CD4-positive, CD25-positive, alpha-beta regulatory T cell (primary cell): ENCODE measurements at regions not wholly inside any gene's neighbourhood (a gene's known extent, or its start where the extent isn't known, plus 50 kb on each side); places are given as distances from the start of the nearest gene placed in this dataset.
"Not testable (repeated sequence)": the region's sequence is repeated elsewhere in the genome, so short reads cannot be mapped to it uniquely, and the experiment has no call there.

Source experiments
- ATAC-seq, 2 donors: fragments of 150-1000 bp; cut with Tn5 transposase; one replicate each; pipeline ENCODE4 v1.10.0; 2021; ENCODE audit warnings: low read depth in 2 of 2, moderate number of reproducible peaks in 2 of 2, moderate library complexity in 1 of 2
- DNase-seq, 3 donors: peaks; one replicate each; pipeline versions ENCODE4 v3.0.0 to v3.0.0-alpha.2; 2012 to 2022; ENCODE audit warnings: mixed read lengths in 1 of 3
- H3K27ac ChIP-seq: one replicate; pipeline ENCODE4 v1.7.0; 2013; ENCODE audit warnings: mild to moderate bottlenecking, low read length; ENCODE audit not compliant: insufficient read depth, poor library complexity, severe bottlenecking
- H3K27me3 ChIP-seq: one replicate; pipeline ENCODE4 v1.7.0; 2013; ENCODE audit warnings: low read length; ENCODE audit not compliant: control insufficient read depth, insufficient read depth
- H3K36me3 ChIP-seq: one replicate; pipeline ENCODE4 v1.7.0; 2013; ENCODE audit warnings: mild to moderate bottlenecking, low read length, moderate library complexity; ENCODE audit not compliant: control insufficient read depth, insufficient read depth
- H3K4me1 ChIP-seq: 2 replicates; pipeline ENCODE4 v1.7.0; 2013; ENCODE audit warnings: mild to moderate bottlenecking, low read length; ENCODE audit not compliant: insufficient read depth, control insufficient read depth, poor library complexity, severe bottlenecking
- H3K4me3 ChIP-seq: one replicate; pipeline ENCODE4 v1.7.0; 2013; ENCODE audit warnings: low read depth, mild to moderate bottlenecking, low read length, moderate library complexity
- H3K9me3 ChIP-seq, 2 experiments: 1 replicate in 1 of 2; 2 replicates in 1 of 2; pipeline ENCODE4 v1.7.0; 2013; ENCODE audit warnings: low read length in 2 of 2, mild to moderate bottlenecking in 1 of 2, moderate library complexity in 1 of 2; ENCODE audit not compliant: control insufficient read depth in 2 of 2
- H3K27ac Mint-ChIP-seq, 3 donors: one replicate each; pipeline ENCODE4 v1.8.0; 2020 to 2022; ENCODE audit warnings: mild to moderate bottlenecking in 3 of 3, mixed read lengths in 3 of 3, moderate library complexity in 2 of 3
- H3K27me3 Mint-ChIP-seq: one replicate; pipeline ENCODE4 v1.8.0; 2022; ENCODE audit warnings: mild to moderate bottlenecking, mixed read lengths
- H3K36me3 Mint-ChIP-seq: one replicate; pipeline ENCODE4 v1.8.0; 2020; ENCODE audit warnings: mixed read lengths
- H3K4me1 Mint-ChIP-seq, 4 donors: one replicate each; pipeline ENCODE4 v1.8.0; 2020 to 2022; ENCODE audit warnings: mixed read lengths in 4 of 4, mild to moderate bottlenecking in 1 of 4
- H3K4me3 Mint-ChIP-seq, 4 donors: one replicate each; pipeline ENCODE4 v1.8.0; 2020 to 2022; ENCODE audit warnings: mild to moderate bottlenecking in 4 of 4, mixed read lengths in 4 of 4, moderate library complexity in 3 of 4
- H3K9me3 Mint-ChIP-seq, 7 donors: one replicate each; pipeline ENCODE4 v1.8.0; 2020 to 2022; ENCODE audit warnings: mixed read lengths in 7 of 7, mild to moderate bottlenecking in 3 of 7, moderate library complexity in 2 of 7

- Mint-ChIP-seq H3K4me3 (no peak overlapping the region), H3K27me3 (no peaks in the 10 kb centered on the region), H3K27ac (no peak overlapping the region), H3K36me3 (no peaks in the 10 kb centered on the region), H3K9me3 (peaks cover 0 to 22% (median 5%) of the 10 kb centered on the region in 7 donors), H3K4me1 (no peaks in the 10 kb centered on the region)
- no peak for DNase-seq
- Histone ChIP-seq H3K27ac (no peak overlapping the region), H3K4me3 (no peak overlapping the region), H3K9me3 (peaks cover 9 to 12% of the 10 kb centered on the region in 2 experiments), H3K36me3 (no peaks in the 10 kb centered on the region), H3K27me3 (no peaks in the 10 kb centered on the region), H3K4me1 (no peaks in the 10 kb centered on the region)
- ATAC-seq: no peak
Measured at GRCh38 chr5:51227963-51228470, 155.2 kb upstream of the ISL1 start.

GRCh38 chr5:51230336-51230735 is 152.9 kb upstream of the ISL1 start:
- H3K36me3 ChIP-seq: no peaks in the 10 kb centered on the region
- H3K27me3 Mint-ChIP-seq: no peaks in the 10 kb centered on the region
- no peak overlapping the region for H3K27ac Mint-ChIP-seq
- H3K4me3 ChIP-seq: no peak overlapping the region
- H3K9me3 Mint-ChIP-seq: peaks cover 0 to 20% (median 6%) of the 10 kb centered on the region in 7 donors
- H3K27ac ChIP-seq: no peak overlapping the region
- DNase-seq (no peak), ATAC-seq (no peak)
- no peaks in the 10 kb centered on the region for H3K4me1 ChIP-seq
- no peaks in the 10 kb centered on the region for H3K36me3 Mint-ChIP-seq
- H3K27me3 ChIP-seq: no peaks in the 10 kb centered on the region
- H3K4me1 Mint-ChIP-seq: no peaks in the 10 kb centered on the region
- H3K4me3 Mint-ChIP-seq: no peak overlapping the region
- peaks cover 9 to 12% of the 10 kb centered on the region in 2 experiments for H3K9me3 ChIP-seq

DNA sequence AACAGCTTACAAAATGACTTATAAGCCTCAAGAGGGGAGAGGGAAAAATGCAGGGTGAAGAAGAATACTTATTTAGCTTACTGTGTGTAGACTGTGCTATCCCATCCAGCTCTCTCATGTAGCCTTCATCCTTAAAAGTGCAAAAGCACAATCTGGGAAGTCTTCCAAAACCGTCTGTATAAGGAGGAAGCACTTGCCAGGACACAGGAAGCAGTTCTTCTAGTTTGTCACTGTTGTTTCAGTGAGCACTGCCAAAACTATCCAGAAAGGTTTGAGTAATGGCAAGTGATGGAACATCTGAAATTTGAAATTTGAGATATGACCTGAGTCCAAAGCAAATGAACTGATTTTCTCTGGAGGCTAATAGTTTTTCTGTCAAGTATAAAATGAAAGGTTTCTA is 140.8 kb upstream of the ISL1 start:
- Mint-ChIP-seq H3K4me1 (no peaks in the 10 kb centered on the region), H3K4me3 (no peak overlapping the region)
- H3K27ac ChIP-seq: no peak overlapping the region

DNA sequence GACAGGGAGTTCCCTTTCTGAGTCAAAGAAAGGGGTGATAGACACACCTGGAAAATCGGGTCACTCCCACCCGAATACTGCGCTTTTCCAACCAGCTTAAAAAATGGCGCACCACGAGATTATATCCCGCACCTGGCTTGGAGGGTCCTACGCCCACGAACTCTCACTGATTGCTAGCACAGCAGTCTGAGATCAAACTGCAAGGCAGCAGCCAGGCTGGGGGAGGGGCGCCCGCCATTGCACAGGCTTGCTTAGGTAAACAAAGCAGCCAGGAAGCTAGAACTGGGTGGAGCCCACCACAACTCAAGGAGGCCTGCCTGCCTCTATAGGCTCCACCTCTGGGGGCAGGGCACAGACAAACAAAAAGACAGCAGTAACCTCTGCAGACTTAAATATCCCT is 132.3 kb upstream of the ISL1 start:
- H3K4me3 ChIP-seq, H3K4me1 Mint-ChIP-seq, H3K27me3 ChIP-seq, H3K27ac ChIP-seq, H3K36me3 ChIP-seq, H3K27ac Mint-ChIP-seq, H3K4me3 Mint-ChIP-seq, H3K9me3 ChIP-seq, H3K36me3 Mint-ChIP-seq, DNase-seq, ATAC-seq, H3K27me3 Mint-ChIP-seq, H3K4me1 ChIP-seq: not testable (repeated sequence)
- peaks cover 1 to 12% (median 4%) of the 10 kb centered on the region in 7 donors for H3K9me3 Mint-ChIP-seq

More for the DNA sequence above, 140.8 kb upstream of the ISL1 start:
- Histone ChIP-seq H3K4me3 (no peak overlapping the region), H3K9me3 (no peaks in the 10 kb centered on the region), H3K4me1 (no peaks in the 10 kb centered on the region), H3K27me3 (no peaks in the 10 kb centered on the region), H3K36me3 (no peaks in the 10 kb centered on the region)
- DNase-seq: no peak
- no peak for ATAC-seq
- peaks cover 0 to 12% (median 3%) of the 10 kb centered on the region in 7 donors for H3K9me3 Mint-ChIP-seq
- no peaks in the 10 kb centered on the region for H3K36me3 Mint-ChIP-seq
- H3K27ac Mint-ChIP-seq: no peak overlapping the region
- H3K27me3 Mint-ChIP-seq: no peaks in the 10 kb centered on the region

GRCh38 chr5:51271261-51271660 is 112.0 kb upstream of the ISL1 start:
- no peak overlapping the region for H3K27ac Mint-ChIP-seq
- H3K4me3 Mint-ChIP-seq: no peak overlapping the region
- no peaks in the 10 kb centered on the region for H3K36me3 ChIP-seq
- H3K36me3 Mint-ChIP-seq: peaks cover 3% of the 10 kb centered on the region
- no peak for DNase-seq
- H3K9me3 ChIP-seq: no peaks in the 10 kb centered on the region
- no peak overlapping the region for H3K27ac ChIP-seq
- no peaks in the 10 kb centered on the region for H3K27me3 ChIP-seq
- no peaks in the 10 kb centered on the region for H3K4me1 ChIP-seq
- H3K4me3 ChIP-seq: no peak overlapping the region
- H3K4me1 Mint-ChIP-seq: no peaks in the 10 kb centered on the region
- H3K27me3 Mint-ChIP-seq: no peaks in the 10 kb centered on the region
- no peak for ATAC-seq
- peaks cover 0 to 8% (median 3%) of the 10 kb centered on the region in 7 donors for H3K9me3 Mint-ChIP-seq

DNA sequence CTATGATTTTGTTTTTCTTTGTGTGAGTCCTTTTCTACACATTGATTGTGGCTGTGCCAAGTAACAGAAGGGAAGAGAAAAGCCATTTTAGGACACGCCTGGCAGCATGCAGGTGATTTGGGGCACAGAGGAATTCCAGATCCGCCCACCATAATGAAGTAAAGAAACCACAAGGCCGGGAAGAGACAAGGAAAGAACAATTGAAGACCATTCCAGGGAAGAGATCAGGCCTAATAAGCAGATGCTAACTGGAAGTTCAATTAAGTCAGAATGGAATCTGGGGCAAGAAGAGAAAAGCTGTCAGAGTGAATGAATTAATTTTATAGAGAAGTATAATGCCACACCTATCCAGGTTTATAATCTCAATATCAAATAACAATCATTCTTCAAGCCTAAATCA is 110.2 kb upstream of the ISL1 start:
- no peak overlapping the region for H3K4me3 Mint-ChIP-seq
- H3K4me1 Mint-ChIP-seq: no peaks in the 10 kb centered on the region
- no peak overlapping the region for H3K27ac Mint-ChIP-seq
- Histone ChIP-seq H3K36me3 (no peaks in the 10 kb centered on the region), H3K27ac (no peak overlapping the region), H3K27me3 (no peaks in the 10 kb centered on the region), H3K4me1 (no peaks in the 10 kb centered on the region), H3K4me3 (no peak overlapping the region), H3K9me3 (no peaks in the 10 kb centered on the region)
- peaks cover 0 to 8% (median 3%) of the 10 kb centered on the region in 7 donors for H3K9me3 Mint-ChIP-seq
- no peaks in the 10 kb centered on the region for H3K27me3 Mint-ChIP-seq
- DNase-seq (no peak), ATAC-seq (no peak)
- peaks cover 3% of the 10 kb centered on the region for H3K36me3 Mint-ChIP-seq

DNA sequence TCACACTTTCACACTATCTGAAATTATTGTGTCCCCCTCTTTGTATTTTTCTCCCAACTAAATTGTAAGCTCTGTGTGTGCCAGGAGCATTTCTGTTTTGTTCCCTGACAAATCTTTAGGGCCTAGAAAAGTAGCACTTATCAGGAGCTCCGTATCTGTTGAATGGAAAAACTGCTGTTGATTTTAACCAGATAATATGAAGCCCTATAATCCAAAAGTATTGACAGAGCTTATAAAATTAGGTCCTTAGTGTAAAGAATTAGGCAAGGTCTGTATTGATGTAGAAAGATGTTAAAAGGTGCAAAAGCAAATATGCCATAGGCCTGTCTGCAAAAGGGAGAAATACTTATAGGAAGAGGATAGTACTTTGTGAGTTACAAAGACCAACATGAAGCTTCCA is 109.4 kb upstream of the ISL1 start:
- H3K9me3 Mint-ChIP-seq: peaks cover 0 to 8% (median 3%) of the 10 kb centered on the region in 7 donors
- H3K27me3 ChIP-seq: no peaks in the 10 kb centered on the region
- H3K27ac ChIP-seq: no peak overlapping the region
- no peaks in the 10 kb centered on the region for H3K27me3 Mint-ChIP-seq
- H3K36me3 Mint-ChIP-seq: peaks cover 3% of the 10 kb centered on the region
- ATAC-seq (no peak), DNase-seq (no peak)
- no peaks in the 10 kb centered on the region for H3K4me1 ChIP-seq
- no peak overlapping the region for H3K27ac Mint-ChIP-seq
- H3K4me1 Mint-ChIP-seq: no peaks in the 10 kb centered on the region
- H3K9me3 ChIP-seq: no peaks in the 10 kb centered on the region
- H3K4me3 Mint-ChIP-seq: no peak overlapping the region
- no peak overlapping the region for H3K4me3 ChIP-seq
- H3K36me3 ChIP-seq: no peaks in the 10 kb centered on the region

DNA sequence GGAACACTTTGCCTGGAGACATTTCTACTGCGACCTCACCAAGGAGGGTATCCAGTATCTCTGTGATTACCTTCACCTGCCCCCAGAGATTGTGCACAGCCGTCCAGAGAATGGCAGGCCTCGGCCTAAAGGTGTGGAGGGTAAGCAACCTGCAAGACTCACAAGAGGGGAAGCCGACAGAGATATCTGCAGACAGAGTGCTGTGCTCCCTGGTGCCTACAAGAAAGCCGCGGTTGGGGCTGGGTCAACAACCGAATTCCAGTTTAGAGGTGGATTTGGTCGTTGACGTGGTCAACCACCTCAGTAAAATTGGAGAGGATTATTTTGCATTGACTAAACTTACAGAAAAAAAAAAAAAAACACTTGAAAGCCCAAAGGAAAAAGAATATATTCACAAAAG is 107.8 kb upstream of the ISL1 start:
- H3K4me3 ChIP-seq: no peak overlapping the region
- no peaks in the 10 kb centered on the region for H3K27me3 ChIP-seq
- no peak overlapping the region for H3K27ac Mint-ChIP-seq
- H3K36me3 ChIP-seq: no peaks in the 10 kb centered on the region
- H3K9me3 ChIP-seq: no peaks in the 10 kb centered on the region
- H3K4me3 Mint-ChIP-seq: no peak overlapping the region
- no peak for DNase-seq
- H3K4me1 Mint-ChIP-seq: no peaks in the 10 kb centered on the region
- no peaks in the 10 kb centered on the region for H3K4me1 ChIP-seq
- H3K9me3 Mint-ChIP-seq: peaks cover 0 to 8% (median 5%) of the 10 kb centered on the region in 7 donors
- H3K27me3 Mint-ChIP-seq: no peaks in the 10 kb centered on the region
- ATAC-seq: no peak
- no peak overlapping the region for H3K27ac ChIP-seq
- H3K36me3 Mint-ChIP-seq: peaks cover 3% of the 10 kb centered on the region
